ENCODE measurements at regions not wholly inside any gene's neighbourhood (a gene's known extent, or its start where the extent isn't known, plus 50 kb on each side); places are given as distances from the start of the nearest gene placed in this dataset.
"Not testable (repeated sequence)": the region's sequence is repeated elsewhere in the genome, so short reads cannot be mapped to it uniquely, and the experiment has no call there.

GRCh38 chr2:91422102-91422501 lies 2730.6 kb downstream of the RPIA start:
- not testable (repeated sequence) for DNase-seq (ENCODE audit: low spot score)

- DNase-seq (ENCODE audit: low spot score), result not testable (repeated sequence)
Observed at GRCh38 chr2:91427148-91427547, 2735.7 kb downstream of the RPIA start.

GRCh38 chr2:91441932-91442245 lies 2750.4 kb downstream of the RPIA start:
- not testable (repeated sequence) for DNase-seq (ENCODE audit: low spot score)

- no peak for DNase-seq (ENCODE audit: low spot score)
Observed at GRCh38 chr2:91442246-91442905, 2750.9 kb downstream of the RPIA start.

- not testable (repeated sequence) for DNase-seq (ENCODE audit: low spot score)
Observed at GRCh38 chr2:91442906-91443729, 2751.6 kb downstream of the RPIA start.

- DNase-seq (ENCODE audit: low spot score), result not testable (repeated sequence)
Observed at GRCh38 chr2:91443730-91444115, 2752.2 kb downstream of the RPIA start.

GRCh38 chr2:91445705-91446104 lies 2754.2 kb downstream of the RPIA start:
- not testable (repeated sequence) for DNase-seq (ENCODE audit: low spot score)

GRCh38 chr2:91446489-91446888 lies 2755.0 kb downstream of the RPIA start:
- not testable (repeated sequence) for DNase-seq (ENCODE audit: low spot score)

- not testable (repeated sequence) for DNase-seq (ENCODE audit: low spot score)
Observed at GRCh38 chr2:91446915-91447314, 2755.4 kb downstream of the RPIA start.

- not testable (repeated sequence) for DNase-seq (ENCODE audit: low spot score)
Observed at GRCh38 chr2:91447508-91447907, 2756.0 kb downstream of the RPIA start.

GRCh38 chr2:91462292-91462691 lies 2770.8 kb downstream of the RPIA start:
- DNase-seq (ENCODE audit: low spot score), result not testable (repeated sequence)

- not testable (repeated sequence) for DNase-seq (ENCODE audit: low spot score)
Observed at GRCh38 chr2:91463007-91463406, 2771.5 kb downstream of the RPIA start.

GRCh38 chr2:91466780-91467363 lies 2775.4 kb downstream of the RPIA start:
- DNase-seq (ENCODE audit: low spot score), result not testable (repeated sequence)

GRCh38 chr2:91476244-91476935 lies 2784.9 kb downstream of the RPIA start:
- not testable (repeated sequence) for DNase-seq (ENCODE audit: low spot score)

- not testable (repeated sequence) for DNase-seq (ENCODE audit: low spot score)
Observed at GRCh38 chr2:91476936-91477246, 2785.4 kb downstream of the RPIA start.

- DNase-seq (ENCODE audit: low spot score), result not testable (repeated sequence)
Observed at GRCh38 chr2:91477291-91477690, 2785.8 kb downstream of the RPIA start.

- DNase-seq (ENCODE audit: low spot score), result no peak
Observed at GRCh38 chr2:91477731-91478672, 2786.5 kb downstream of the RPIA start.

GRCh38 chr2:91478851-91479718 lies 2787.6 kb downstream of the RPIA start:
- DNase-seq (ENCODE audit: low spot score), result not testable (repeated sequence)

GRCh38 chr2:91485226-91485625 lies 2793.8 kb downstream of the RPIA start:
- DNase-seq (ENCODE audit: low spot score), result not testable (repeated sequence)

Data from kidney capillary endothelial cell (primary cell).